HFF-Myc (cell line): ENCODE measurements at regions not wholly inside any gene's neighbourhood (a gene's known extent, or its start where the extent isn't known, plus 50 kb on each side); places are given as distances from the start of the nearest gene placed in this dataset.

Experiments used
- DNase-seq: peaks from one replicate; pipeline ENCODE4 v3.0.0-alpha.2; 2011; ENCODE audit warnings: low read depth; ENCODE audit errors: extremely low read depth
- H3K4me3 ChIP-seq: replicated peaks from 2 replicates; pipeline ENCODE4 v1.5.1; 2011; ENCODE audit warnings: low read depth, mild to moderate bottlenecking, control low read depth, low read length
- TF ChIP-seq, protein P1 (sequence below): IDR thresholded peaks from 2 replicates; pipeline ENCODE4 v1.5.1; 2012; ENCODE audit warnings: mild to moderate bottlenecking, low read depth, low read length, control low read depth; ENCODE audit errors: missing control alignments

DNA sequence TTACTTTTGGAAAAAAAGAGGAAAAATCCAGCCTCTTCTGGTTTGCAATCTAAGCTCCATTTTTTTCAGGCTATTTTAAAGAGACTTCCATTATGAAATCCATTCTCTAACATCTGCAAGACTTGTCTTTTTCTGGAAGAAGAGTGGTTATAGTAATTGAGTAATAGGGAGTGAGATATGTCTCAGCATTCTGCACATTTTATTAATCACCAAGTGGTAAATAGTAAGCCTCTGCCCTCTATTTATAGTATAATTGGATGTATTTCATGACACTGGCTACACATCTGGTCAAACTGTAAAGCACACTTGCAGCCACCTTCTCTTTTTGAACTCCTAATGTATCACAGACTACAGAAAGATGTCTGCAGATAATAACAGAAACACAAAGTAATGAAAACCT lies 391.1 kb downstream of the ETS1 start:
- no peak overlapping the region for H3K4me3 ChIP-seq
- DNase-seq = no peak
- TF ChIP-seq, protein P1, sequence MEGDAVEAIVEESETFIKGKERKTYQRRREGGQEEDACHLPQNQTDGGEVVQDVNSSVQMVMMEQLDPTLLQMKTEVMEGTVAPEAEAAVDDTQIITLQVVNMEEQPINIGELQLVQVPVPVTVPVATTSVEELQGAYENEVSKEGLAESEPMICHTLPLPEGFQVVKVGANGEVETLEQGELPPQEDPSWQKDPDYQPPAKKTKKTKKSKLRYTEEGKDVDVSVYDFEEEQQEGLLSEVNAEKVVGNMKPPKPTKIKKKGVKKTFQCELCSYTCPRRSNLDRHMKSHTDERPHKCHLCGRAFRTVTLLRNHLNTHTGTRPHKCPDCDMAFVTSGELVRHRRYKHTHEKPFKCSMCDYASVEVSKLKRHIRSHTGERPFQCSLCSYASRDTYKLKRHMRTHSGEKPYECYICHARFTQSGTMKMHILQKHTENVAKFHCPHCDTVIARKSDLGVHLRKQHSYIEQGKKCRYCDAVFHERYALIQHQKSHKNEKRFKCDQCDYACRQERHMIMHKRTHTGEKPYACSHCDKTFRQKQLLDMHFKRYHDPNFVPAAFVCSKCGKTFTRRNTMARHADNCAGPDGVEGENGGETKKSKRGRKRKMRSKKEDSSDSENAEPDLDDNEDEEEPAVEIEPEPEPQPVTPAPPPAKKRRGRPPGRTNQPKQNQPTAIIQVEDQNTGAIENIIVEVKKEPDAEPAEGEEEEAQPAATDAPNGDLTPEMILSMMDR = no peak

DNA sequence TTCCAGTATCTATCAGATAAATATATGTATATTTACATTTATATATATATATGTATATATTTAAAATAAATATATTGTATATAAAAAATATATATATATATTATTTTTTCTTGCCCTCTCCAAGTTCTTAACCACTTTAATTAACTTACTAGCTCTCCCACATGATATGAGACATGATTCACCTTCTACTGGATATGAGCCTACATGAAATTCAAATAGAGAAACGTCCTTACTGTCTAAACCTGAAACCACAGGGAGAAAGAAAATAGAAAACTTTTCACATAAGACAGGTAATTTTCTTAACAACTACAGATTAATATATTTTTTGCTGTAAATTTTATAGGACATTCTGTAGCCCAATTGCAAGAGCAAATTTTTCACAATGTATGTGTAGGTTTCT lies 391.6 kb downstream of the ETS1 start:
- no peak overlapping the region for H3K4me3 ChIP-seq
- no peak for DNase-seq
- TF ChIP-seq, protein P1 = no peak

DNA sequence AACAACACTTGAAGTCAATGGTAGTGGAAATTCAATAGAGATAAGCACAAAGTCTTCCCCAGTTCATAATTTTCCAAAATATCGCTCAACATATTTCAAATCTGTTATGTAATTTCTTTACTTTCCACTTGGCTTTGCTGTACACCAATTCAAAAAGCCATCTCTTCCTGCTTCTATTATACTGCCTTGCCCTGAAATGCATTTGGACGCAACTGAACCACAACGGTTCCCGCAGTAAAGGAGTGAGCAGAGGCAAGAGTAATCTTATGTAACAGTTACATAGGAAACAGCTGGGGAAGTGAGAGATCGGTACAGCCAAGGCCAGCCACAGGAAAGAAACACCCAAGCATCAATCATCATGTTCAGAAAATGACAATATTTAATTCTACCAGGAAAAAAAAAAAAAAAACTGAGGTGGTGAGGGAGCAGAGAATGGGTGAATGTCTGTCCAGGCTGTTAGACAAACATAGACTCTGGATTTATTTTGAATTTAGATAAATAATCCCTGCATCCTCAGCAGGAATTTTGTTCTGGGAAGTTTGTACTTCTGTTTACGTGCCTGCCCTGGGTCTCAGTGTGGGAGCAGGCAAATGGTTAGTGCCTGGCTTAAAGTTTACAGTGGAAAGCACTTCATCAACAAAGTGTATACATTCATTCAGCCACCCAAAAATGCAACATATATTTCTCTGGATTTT lies 392.2 kb downstream of the ETS1 start:
- no peak for DNase-seq
- TF ChIP-seq, protein P1 = no peak
- no peak overlapping the region for H3K4me3 ChIP-seq

DNA sequence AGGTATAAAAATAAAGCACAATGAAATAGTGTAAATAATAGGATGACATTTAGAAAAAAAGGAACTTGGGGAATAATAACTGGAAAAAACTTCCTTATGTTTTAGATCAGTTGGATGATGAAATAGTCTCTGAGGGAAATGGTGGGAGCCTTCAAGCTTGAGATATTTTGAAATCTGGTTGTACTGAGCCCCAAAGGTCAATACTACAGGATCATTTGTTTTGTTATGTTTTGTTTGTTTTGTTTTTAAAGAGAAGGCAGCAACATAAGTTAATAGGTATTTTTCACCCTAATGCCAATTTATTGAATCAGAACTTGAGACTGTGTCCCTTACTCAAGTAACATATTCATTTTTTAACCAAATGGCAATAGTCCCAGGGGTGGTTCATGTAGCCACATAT lies 393.1 kb downstream of the ETS1 start:
- DNase-seq = no peak
- TF ChIP-seq, protein P1 = no peak
- no peak overlapping the region for H3K4me3 ChIP-seq

DNA sequence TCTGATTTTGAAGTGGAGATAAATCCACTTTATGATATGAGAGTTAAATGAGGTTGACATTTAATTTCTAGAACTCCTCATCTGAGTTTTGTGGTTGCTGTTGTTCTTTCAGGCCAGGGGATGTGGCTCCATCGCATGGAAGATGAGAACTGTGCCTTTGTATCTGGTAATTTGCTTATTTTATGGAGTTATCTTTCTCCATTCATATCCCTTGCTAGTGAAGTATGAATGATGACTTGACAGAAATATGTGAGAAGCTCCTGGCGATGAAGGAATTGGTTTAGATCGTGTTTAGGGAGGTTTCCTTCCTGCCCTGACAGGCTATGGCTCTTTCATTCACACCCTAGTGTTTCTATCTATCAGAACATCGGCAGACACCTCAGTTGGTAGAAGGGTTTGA lies 393.7 kb downstream of the ETS1 start:
- no peak for DNase-seq
- TF ChIP-seq, protein P1 = no peak
- H3K4me3 ChIP-seq = no peak overlapping the region

DNA sequence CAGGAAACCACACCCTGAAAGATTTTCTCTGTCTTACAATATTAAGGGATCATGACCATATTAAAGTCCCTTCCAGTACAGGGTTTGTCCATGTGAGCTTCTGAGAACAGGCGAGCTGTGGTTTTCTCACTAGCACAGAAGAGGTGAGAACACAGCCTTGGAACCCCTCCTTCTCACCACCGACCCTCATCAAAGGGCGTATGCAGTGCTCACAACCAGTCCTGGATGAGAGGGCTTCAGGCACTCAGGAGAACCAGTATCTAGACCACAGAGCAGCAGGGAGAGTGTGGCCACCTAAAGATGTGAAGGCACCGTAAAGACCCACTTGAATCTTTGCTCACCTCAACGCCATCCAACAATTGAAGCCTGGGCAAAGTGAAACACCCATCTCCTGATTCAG lies 397.0 kb downstream of the ETS1 start:
- no peak overlapping the region for H3K4me3 ChIP-seq
- no peak for DNase-seq
- TF ChIP-seq, protein P1 = no peak

DNA sequence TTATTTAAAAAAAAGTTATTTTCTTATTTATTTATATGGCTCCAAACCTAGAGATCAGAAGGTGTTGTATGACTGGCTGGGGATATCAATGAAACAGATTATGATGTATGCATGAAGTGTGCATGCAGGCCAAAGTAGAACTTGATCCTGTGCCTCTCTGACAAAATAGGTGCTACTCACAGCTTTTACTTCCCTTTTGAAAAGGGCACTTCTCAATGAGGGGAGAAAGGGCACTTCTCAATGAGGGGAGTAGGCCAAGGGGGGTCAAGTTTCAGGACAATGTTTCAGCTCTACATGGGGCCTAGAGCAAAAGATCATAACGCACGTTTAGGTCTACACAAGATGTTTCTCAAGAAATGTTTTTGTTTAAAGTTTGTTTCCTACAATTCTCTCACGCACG lies 397.5 kb downstream of the ETS1 start:
- TF ChIP-seq, protein P1 = no peak
- no peak for DNase-seq
- H3K4me3 ChIP-seq = no peak overlapping the region
